RCC 7860 (cell line): ENCODE measurements at regions not wholly inside any gene's neighbourhood (a gene's known extent, or its start where the extent isn't known, plus 50 kb on each side); places are given as distances from the start of the nearest gene placed in this dataset.
A peak's percentile ranks its signal among the peaks of the same experiment; 100 is the strongest.
"Not testable (repeated sequence)": the region's sequence is repeated elsewhere in the genome, so short reads cannot be mapped to it uniquely, and the experiment has no call there.

Experiments
- DNase-seq: peaks from one replicate; pipeline ENCODE4 v3.0.0-alpha.2; 2015; ENCODE audit warnings: low spot score
- FAIRE-seq: peaks from 2 replicates; lab custom pipeline; 2012; peaks lifted over from hg19 to GRCh38; lab: Jason Lieb, UNC

DNA sequence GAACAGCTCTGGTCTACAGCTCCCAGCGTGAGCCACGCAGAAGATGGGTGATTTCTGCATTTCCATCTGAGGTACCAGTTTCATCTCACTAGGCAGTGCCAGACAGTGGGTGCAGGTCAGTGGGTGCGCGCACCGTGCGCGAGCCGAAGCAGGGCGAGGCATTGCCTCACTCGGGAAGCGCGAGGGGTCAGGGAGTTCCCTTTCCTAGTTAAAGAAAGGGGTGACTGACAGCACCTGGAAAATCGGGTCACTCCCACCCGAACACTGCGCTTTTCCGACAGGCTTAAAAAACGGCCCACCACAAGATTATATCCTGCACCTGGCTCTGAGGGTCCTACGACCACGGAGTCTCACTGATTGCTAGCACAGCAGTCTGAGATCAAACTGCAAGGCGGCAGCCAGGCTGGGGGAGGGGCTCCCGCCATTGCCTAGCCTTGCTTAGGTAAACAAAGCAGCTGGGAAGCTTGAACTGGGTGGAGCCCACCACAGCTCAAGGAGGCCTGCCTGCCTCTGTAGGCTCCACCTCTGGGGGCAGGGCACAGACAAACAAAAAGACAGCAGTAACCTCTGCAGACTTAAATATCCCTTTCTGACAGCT is 325.0 kb upstream of the CHST9 start:
- FAIRE-seq, DNase-seq: not testable (repeated sequence)

DNA sequence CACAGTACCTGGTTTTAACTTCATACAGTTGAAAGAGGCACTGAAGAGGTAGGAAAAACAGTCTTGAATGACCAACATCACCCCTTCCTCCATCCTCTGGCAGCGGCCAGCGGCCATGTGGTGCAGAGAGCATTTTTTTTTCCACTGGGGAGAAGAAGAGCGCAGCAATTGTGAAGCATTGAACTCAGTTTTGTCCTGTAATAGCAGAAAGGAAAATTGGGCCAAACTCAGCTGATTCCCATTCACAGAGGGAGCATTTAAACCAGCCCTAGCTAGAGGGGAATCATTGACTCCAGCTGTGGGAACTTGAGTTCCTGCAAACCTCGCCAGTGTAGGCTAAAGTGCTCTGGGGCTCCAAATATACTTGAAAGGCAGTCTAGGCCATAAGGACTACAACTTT is 316.6 kb upstream of the CHST9 start:
- no peak for DNase-seq
- no peak for FAIRE-seq

DNA sequence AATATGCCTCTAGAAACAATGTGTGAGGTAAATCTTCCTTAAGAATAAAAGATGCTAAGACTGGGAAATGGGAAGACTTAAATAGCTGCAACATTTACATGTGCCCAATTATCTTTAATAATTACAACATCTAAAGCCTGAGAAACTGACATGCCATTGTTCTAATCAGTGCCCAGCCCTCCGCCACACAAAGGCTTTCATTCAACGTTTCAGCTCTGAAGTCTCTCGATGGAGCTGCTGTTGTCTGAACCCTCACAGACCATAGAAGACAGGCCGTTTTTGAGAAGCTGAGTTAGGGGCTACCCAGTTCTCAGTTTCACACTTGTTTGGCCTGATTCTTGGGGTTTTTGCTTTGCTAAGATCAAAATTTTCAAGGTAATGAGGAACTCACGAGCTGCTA is 315.4 kb upstream of the CHST9 start:
- FAIRE-seq (no peak), DNase-seq (no peak)

DNA sequence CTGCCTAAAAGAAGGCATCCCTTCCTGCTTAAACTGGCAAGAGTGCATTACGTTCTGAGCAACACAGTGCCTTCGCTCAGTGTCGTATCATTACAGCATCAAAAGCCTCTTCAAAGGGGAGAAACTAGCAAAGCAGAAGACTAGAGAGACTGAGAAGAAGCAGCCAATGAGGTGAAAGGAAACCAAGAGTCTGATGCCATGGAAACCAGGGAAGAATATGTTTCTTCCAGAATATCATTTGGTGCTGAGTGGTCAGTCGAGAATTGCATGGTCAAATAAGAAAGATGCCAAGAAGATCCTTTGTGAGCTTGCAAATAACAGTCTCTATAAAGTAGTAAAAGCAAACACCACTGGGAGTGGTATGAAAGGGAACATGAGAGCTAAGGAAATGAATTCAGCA is 312.1 kb upstream of the CHST9 start:
- FAIRE-seq (no peak), DNase-seq (no peak)

DNA sequence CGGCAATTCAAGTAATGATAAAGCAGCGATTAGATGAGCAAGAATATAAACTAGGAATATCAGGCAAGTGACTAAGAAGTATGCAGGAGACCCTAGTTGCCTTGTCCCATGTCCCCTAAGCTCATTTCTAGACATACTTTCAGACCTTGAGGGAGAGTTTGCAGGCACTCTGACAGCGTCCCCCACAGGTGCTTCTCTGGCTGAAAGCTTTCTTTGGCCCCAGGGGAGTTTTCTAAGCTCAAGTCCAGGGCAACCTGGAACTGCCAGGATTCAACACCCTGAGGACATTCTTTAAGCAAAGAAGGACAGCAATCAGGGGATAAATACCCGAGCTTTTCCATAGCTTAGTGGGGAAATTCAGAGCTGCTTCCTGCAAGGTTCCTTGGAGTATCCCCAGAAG is 308.1 kb upstream of the CHST9 start:
- FAIRE-seq: no peak
- no peak for DNase-seq

DNA sequence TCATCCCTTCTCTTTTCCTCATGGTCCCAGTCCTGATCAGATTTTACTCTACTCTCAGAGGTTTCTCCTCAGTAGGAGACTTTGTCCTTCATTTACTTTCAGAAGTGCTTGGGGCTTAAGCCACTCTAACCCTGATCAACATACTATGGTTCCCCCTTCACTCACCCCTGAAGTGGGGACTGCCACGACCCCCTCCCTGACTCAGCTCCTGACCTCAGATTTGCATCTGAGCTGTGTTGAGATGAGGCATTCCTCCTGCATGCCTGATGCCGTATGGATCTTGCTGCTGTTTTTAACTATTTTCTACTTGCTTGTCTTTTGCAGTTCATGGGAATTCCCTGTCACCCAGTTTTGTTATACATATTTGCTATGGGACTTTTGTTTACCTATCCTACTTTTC is 306.7 kb upstream of the CHST9 start:
- no peak for FAIRE-seq
- DNase-seq: no peak

DNA sequence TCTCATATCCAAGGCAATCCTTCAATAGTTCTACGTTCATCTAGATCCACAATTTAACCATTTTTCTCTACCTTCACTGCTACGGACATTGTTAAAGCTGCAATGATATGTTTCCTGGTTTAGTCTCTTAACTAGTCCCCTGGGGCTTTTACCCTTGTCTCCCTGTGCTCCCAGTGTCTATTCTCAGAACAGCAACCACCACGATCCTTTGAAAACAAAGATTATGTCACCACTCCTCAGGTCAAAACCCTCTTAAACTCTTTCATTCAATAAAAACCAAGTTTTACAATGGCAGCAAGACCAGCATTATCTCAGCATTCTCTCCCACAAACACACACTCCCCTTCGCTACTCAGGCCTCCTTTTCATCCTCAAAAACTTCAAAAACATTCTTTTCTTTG is 298.2 kb upstream of the CHST9 start:
- FAIRE-seq: no peak

DNA sequence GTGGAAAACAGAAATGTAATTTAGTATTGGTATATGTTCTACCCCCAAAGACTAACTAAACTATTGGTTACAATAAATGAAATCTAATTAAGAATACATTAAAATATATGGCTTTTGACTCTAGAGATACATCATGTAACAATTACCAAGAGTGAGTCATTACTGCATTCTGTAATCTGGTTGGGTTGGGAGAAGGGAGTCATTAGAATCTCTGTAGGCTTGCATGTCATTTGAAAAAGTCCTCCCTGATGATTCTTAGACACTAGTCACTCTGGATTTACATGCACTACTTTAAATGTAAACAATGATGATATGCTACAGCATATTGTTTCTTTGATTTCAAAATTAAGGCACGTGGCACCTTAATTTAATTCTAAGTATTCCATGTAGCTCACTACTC is 293.4 kb upstream of the CHST9 start:
- FAIRE-seq: no peak
- DNase-seq: no peak

More for the DNA sequence above, 298.2 kb upstream of the CHST9 start:
- DNase-seq: no peak

DNA sequence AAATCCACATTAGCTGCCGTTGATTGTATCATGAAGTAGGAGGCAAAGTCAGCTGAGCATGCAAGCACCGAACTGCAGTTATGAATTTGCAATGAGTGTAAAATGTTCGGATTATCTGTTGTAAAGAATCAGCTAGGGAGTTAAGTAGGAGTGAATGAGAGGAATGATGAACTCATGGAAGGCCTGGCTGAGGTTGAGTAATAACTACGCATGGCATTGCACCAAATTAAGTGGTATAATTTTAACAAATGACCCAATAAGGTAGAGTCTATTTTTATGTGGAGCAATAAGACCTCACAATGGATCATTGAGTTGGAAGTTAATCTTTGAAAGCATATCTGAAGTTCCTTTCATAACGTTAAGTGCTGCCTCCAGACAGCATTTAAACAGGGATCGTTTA is 288.2 kb upstream of the CHST9 start:
- no peak for FAIRE-seq

DNA sequence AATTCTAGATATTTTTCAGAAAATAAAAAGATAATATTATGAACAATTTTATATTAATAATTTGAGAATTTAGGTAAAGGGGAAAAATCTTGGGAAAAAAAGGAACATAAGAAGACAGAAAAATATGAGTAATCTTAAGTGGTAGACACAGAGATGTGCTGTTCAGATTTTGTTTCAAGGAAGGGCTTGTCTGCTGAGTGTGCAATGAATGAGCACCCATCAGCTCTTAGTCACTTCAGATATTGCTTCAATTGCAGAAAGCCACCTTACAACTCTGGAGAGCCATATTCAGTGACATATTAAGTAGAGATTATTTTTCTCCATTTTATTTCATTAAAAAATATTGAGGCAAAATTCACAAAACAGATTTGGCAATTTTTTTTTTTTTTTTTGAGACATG is 282.0 kb upstream of the CHST9 start:
- no peak for DNase-seq
- FAIRE-seq: no peak

More for the DNA sequence above, 288.2 kb upstream of the CHST9 start:
- DNase-seq: no peak

DNA sequence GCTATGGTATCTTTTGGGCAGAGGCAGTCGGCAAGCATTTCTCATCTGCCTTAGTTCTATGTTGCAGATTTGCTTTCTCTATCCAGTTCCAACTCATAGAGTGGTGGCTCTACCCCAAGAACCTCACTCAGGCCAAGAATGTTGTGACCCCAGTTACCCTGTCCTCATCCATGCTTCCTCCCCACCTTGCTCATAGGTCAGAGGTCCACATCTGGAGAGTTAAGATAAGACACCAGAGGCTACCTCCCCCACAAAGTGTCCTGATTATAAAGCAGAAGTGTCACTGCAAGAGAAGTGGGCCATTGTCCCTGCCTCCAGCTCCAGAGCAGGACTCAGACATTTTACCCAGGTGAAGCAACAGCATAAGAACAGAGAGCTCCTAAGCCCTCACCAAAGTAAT is 276.8 kb upstream of the CHST9 start:
- DNase-seq (no peak), FAIRE-seq (no peak)

DNA sequence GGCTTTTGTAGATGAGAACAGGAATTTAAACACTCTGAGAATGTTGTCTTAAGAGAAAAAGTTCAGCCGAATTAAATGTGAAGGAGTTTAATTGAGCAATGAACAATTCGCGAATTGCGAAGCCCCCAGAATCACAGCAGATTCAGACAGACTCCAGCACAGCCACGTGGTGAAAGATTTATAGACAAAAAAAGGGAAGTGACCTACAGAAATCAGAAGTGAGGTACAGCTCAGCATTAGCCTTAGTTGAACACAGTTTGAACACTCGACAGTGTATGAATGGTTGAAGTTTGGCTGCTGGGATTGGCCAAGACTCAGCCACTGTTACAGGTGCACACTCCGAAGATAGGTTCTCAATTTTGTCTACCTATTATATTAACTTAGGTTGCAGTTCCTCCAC is 264.0 kb upstream of the CHST9 start:
- FAIRE-seq (no peak), DNase-seq (no peak)

DNA sequence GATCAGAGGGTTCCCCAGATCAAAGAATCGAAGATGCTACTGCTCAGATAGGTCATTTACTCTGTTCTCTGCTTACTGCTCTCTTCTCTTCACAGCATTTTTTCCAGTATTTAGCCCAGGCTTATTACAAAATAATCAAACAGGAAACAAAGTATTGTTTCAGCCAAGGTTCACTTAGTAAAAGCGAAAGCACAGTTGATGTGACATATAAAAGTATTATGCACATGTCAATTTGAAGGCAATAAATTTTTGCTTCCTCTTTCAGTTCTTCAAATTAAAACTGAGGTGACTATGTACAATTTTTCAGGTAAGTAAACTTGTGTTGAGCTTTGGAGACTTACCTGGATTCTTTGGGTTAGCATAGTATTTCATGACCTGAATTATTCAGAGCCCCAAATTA is 262.8 kb upstream of the CHST9 start:
- DNase-seq (no peak), FAIRE-seq (no peak)

DNA sequence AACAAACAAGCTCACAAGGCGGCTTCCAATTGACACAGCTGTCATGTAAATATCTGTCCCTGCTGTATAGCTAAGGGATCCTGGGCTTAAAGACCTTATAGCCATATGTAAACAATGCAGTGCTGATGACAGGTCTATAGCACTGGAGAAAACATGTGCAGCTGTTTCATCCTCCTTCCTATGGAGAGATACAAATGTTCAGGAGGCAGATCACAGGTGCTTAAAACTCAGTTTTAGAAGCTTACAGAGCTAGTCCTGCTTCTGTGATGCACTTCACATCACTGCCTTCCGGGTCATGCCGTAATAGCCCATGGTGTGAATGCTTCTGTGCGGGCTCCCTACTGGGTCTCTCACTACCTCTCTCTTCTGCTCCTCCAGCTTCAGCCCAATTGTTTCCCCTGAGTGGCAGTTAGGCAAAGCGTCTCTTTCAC is 262.4 kb upstream of the CHST9 start:
- DNase-seq (no peak), FAIRE-seq (no peak)

DNA sequence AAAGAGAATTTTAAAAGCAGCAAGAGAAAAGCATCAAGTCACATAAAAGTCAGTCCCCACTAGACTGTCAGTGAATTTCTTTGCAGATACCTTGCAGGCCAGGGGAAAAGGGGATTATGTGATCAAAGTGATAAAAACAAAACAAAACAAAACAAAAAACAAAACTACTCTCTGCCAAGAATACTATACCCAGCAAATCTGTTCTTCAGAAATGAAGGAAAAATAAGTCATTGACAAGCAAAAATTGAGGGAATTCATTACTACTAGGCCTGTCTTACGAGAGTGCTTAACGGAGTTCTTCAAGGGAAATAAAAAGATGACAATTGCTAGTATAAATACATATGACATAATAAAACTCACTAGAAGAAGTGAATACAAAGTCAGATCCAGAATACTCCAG is 245.5 kb upstream of the CHST9 start:
- FAIRE-seq (no peak), DNase-seq (no peak)

DNA sequence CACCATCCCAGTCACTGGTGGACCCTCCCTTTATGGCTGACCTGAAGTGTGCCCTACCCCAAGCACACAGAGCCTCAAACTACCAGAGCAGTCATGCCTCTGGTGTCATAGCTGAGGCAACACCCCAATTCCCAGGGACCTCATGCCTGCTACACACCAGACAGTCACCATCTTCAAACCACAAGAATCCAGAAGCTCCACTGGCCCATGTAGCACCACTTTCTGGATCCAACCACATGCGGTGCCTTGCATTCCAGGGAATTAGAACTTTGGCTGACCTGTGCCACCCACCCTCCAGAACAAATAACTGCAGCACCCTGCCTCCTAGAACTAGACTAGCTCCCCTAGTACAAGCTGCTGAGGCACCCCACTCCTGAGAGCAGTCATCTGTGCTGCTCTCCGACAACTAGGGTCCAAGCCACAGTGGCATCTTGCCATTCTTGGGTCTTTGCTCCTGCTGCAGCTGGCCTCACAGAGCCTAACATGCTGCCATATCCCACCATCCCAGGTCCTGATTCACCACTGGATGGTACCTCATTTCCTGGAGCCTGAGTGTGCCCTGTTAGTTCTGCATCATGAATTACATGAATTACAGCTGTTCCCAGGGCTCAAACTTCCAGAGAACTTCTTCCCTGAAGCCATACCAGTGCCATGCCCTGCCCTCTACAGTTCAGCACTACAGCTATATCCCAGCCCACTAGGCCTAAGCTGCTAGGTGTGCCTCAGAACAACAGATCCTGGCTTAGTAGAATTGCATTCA is 243.8 kb upstream of the CHST9 start:
- FAIRE-seq: peak; percentile 87
- DNase-seq: peak; percentile 74

DNA sequence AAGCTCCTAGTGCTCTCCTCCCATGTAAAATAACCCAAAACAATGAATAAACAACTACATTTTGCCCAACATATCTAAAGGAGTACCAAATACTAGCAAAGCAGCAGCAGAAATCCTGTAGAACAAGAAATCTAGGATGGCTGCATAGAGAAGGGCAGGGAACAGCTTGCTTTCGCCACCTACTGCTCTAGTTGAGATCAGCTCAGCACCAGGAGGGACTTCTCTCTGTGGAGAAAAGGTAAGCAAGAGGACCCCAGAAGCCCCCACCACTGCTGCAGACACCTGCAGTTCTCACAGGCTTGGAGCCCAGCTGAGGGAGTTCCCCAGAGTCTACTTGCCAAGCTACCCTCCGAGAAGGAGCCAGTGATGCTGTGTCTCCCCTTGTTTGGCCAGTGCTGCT is 243.0 kb upstream of the CHST9 start:
- DNase-seq: no peak
- FAIRE-seq: no peak

DNA sequence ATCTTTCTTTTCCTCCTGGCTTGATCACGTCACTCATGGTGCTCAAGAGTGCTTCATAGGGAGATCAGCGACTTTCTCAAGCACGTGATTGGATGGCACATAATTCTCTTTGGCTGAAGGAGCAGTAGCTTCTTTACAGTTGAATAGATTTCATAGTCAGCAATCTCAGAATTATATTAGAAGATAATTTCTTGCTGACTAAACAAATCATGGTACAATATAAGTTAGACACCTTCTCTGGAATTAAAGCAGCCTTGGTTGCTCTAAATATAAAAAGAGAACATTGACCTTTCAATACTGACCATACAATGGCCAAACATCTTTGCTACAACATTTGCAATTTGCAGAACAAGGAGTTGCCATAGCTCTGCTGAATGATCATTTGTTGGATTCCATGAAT is 238.5 kb upstream of the CHST9 start:
- FAIRE-seq (no peak), DNase-seq (no peak)

DNA sequence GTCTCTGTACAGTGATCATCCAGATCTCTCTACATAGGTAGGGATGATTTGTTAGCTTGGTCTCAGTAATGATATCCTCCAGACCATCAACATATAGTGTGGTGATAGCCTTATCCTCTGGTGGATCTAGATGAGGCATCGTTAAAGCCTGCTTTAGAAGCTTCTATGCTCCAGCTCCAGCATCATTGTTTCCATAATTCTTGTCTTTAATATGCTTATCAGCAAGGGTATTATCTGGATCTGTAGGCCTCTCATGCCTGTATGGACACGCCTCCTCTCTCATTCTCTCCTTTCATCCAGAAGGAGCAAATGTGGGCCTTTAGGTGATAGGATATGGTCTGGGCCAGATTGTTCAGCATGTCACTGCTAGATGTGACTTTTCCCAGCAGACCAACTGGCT is 234.5 kb upstream of the CHST9 start:
- no peak for DNase-seq
- no peak for FAIRE-seq

DNA sequence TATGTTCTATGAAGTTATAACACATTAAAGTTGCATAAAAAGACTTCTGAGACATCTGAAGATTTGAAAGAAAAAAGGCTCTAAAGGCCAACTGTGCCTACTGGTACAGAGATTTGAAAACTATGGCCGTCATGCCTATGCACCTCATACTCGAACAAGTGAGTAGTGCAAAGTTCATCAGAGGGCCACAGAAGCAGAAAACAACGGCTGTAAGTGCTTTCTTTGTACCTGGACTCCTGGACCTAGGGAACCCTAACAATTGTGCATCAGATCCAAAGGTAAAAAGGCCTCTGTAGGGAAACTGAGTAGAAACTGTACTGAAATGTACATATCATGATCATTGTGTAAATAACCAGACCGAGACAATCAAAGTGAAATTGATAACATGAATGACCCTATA is 230.4 kb upstream of the CHST9 start:
- DNase-seq (no peak), FAIRE-seq (no peak)

DNA sequence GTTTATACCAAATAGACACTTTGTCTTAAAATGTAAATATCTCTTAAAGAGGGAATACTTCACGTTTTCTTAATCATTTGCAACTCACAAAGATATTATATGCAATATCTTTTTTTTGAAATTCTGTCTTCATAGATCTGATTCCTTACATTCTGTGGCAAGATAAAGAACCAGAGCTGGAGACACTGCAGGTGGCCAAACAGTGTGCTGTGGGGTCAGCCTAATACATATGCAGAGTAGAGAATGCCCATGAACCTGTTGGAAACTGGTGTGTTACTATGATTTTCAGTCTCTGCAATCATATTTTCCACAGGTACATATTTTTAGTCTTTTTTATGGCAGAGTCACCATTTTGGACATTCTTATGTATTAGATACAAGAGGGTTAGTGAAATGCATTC is 229.6 kb upstream of the CHST9 start:
- DNase-seq: no peak
- peak; percentile 23 for FAIRE-seq

DNA sequence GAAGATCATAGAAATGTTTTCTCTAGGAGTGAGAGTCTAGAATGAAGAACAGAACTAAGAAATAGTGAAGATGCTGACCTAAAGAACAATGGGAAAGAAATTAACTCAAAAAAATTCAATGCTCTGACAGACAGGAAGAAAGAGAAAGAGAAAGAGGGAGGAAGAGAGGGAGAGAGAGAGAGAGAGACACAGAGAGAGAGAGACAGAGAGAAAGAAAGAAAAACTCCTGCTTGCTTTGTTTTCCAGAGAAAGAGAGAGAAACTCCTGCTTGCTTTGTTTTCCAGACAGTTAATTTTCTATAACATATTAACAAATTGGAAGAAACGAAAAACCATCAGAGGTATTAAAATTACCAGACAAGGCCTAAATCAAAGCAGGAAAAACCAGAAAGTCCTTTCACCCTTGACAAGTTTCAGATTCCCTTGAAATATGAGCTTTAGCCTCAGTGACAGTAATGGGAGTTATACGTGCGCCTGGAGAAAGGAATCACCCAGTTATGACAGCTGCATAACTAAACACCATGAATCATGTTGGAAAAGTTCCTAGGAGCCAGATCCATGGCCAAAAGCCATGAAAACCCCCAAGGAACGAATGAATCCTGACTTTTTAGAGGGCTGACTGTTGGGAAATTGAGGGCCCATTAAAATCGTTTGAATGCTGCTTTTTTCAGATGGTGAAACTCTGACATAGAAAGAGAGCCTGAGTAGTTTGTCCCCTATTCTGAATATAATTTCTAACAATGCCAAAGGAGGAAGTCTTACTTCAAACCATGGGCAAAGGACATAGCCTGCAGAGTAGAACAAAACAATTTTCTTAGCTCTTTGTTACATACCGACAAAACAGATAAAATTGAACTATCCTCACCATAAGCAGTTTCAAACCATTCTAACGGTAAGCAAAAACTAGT is 228.6 kb upstream of the CHST9 start:
- FAIRE-seq: peak; percentile 99

More for the DNA sequence above, 228.6 kb upstream of the CHST9 start:
- peak; percentile 87 for DNase-seq
